ENCODE measurements at regions not wholly inside any gene's neighbourhood (a gene's known extent, or its start where the extent isn't known, plus 50 kb on each side); places are given as distances from the start of the nearest gene placed in this dataset.

DNA sequence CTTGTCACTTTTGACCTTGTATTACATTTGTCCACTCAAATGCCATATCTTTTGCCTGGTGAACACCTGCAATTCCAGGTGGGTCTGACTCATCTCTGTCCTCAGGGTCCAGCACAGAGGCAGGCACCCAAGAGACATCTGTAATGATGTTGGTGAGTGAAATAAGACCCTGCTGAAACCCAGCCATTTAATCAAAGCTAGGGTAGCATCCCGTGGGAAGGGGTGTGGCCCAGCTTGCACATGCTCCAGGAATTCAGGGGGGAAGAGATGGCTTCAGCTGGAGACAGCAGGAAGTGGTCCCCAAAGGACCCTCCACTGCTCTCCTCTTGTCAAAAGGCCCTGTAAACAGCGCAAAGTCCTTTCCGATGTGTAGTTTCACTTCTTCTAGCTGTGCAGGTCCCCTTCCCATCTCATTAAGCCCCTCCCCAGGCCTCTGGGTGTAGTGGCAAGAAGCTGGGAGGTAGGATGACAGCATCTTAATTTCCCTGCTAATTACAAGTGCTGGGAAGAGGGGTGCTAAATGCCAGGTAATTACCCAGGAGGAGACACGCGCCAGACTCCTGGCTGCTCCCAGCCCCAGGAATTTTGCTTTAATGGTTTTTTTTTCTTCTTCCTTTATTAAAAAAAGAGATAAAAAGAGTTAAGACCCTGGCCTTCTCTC lies 54.4 kb upstream of the TRABD2B start:
- TF ChIP-seq CTCF (IDR thresholded peaks at IDR 0.05) (no peak), POLR2A (IDR thresholded peaks at IDR 0.05) (no peak)

Data from right lobe of liver (tissue), 4 donors.